NCI-H82 treated with DMSO at 0.1 percent for 48 hours (cell line): ENCODE measurements at regions not wholly inside any gene's neighbourhood (a gene's known extent, or its start where the extent isn't known, plus 50 kb on each side); places are given as distances from the start of the nearest gene placed in this dataset.
"Not testable (repeated sequence)": the region's sequence is repeated elsewhere in the genome, so short reads cannot be mapped to it uniquely, and the experiment has no call there.

Source experiments
- DNase-seq: peaks from one replicate; lab custom pipeline; 2025; ENCODE audit not compliant: unreplicated experiment; lab: John Stamatoyannopoulos, UW

GRCh38 chr5:87042554-87042953, 225.1 kb upstream of the RASA1 start:
- DNase-seq, result no peak

GRCh38 chr5:87048156-87048555, 219.5 kb upstream of the RASA1 start:
- no peak for DNase-seq

GRCh38 chr5:87049012-87049411, 218.7 kb upstream of the RASA1 start:
- not testable (repeated sequence) for DNase-seq

DNA sequence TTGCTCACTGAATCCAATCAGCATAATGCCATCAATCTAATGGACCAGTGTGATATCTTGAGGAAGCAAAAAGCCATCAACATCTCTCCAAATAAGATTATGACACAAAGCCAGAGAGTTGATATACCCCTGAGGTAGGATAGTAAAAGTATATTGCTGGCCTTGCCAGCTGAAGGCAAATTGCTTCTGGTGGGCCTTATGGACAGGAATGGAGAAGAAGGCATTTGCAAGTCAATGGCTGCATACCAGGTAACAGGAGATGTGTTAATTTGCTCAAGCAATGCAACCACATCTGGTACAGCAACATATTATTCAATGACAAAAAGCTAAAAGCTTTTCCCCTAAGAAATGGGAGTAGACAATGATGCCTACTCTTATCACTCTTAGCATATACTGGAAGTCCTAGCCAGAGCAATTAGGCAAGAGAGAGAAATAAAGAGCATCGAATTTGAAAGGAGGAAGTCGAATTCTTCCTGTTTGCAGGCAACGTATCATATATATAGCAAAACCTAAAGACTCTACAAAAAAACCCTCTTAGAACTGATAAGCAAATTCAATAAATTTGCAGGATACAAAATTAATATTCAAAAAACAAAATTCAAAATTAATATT, 216.1 kb upstream of the RASA1 start:
- DNase-seq, result no peak

GRCh38 chr5:87053146-87053545, 214.5 kb upstream of the RASA1 start:
- no peak for DNase-seq

DNA sequence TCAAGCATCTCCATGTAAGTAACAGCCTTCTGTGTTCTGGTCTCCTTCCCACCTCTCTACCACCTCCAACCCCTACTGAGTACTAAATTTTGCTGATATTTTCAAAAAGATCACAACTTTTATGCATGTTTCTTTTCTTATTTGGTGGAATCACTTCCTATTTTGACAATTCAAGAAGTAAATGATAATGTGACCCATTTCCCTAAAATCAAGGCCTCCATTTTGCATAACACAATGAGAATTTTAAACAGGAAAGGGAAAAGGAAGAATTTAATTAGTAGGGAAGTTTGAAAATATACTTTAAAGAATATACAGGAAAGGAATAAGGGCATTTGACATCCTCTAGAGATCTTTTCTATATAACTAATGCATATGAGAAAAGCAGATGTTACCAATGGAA, 212.9 kb upstream of the RASA1 start:
- DNase-seq, result no peak

- no peak for DNase-seq
These were observed 206.6 kb upstream of the RASA1 start for GRCh38 chr5:87061046-87061445.

- DNase-seq, result no peak
These were observed 198.4 kb upstream of the RASA1 start for GRCh38 chr5:87069311-87069710.

GRCh38 chr5:87069974-87070608, 197.6 kb upstream of the RASA1 start:
- no peak for DNase-seq

DNA sequence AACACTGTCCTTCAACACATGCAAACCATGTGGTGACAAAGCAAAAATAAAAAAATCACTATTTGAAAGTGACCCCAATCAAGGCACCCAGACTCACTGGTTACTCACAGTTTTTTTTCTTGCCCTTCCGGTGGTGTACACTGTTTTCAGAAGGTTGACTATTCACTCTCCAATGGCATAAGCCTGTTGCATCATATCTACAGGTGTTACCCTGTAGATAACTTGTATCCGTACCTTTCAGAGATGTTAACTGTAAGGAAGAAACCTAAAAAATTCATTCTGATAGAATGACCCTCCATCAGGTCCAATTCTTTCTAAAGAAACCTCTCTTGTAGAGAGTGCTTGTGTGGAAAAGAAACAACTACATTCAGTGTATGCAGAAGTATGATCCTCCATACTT, 193.6 kb upstream of the RASA1 start:
- DNase-seq, result no peak

GRCh38 chr5:87074934-87075541, 192.6 kb upstream of the RASA1 start:
- no peak for DNase-seq

DNA sequence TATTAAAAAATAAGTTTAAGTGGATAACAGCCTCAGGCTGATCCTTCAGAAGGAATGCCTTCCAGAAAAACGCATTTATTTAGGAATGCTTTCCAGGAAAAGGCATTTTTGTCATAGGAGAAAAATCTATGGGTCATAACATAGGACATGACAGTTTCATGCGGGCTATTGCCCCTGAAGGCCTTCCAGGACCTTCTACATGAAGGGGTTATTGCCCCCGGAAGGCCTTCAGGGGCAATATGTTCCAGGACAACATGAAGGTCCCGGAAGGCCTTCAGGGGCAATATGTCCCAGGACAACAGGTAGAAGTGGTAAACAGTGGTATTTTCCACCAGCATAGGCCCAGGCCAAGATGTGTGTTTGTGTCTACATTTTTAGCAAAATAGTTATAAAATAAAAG, 191.3 kb upstream of the RASA1 start:
- DNase-seq, result no peak

DNA sequence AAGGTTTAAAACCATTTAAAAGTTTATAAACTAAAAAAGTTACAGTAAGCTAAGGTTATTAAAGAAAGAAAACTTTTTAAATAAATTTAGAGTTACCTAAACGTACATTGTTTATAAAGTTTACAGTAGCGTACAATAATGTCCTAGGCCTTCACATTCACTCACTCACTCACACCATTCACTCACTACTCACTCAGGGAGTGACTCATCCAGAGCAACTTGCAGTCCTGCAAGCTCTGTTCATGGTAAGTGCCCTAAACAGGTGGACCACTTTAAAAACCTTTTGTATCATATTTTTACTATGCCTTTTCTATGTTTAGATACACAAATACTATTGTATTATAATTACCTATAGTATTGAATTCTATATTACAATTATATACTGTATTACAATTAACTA, 190.8 kb upstream of the RASA1 start:
- no peak for DNase-seq

- no peak for DNase-seq
These were observed 188.5 kb upstream of the RASA1 start for GRCh38 chr5:87079219-87079618.

DNA sequence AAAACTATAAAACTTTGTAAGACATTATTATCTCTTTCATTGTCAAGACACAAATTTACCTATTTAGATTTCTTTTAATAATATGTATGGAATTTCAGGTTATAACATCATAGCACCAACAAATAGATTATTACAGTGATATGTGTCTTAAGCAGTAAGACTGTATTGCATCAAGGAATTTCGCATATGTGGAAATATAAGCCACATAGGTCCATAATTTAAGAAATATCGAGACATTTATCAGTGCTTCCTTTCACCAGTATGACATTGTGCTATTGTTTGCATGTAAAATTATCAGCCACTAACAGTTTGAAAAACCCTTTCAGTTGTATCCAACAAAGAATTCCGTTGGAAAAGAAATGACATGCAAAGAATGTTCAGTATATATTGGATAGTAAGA, 186.7 kb upstream of the RASA1 start:
- DNase-seq, result no peak

- no peak for DNase-seq
These were observed 185.9 kb upstream of the RASA1 start for GRCh38 chr5:87081511-87082372.

DNA sequence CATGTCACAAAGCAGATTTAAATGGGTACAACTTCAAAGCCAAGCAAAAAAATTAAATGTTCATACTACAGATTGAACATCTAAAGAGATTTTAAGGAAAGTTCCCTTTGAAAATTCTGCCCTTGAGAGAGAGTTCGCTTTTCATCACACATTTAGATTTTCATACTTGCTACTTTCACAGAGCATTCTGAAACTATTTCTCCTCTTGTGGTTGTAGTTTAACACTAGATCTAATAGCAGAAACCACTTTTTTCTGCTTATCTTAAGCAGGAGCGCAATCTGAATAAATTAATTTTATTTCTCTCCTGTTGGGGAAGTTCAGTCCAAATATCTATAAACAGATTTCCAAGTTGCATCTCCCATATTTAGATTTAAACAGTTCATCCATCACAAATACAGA, 173.3 kb upstream of the RASA1 start:
- no peak for DNase-seq

- DNase-seq, result no peak
These were observed 172.8 kb upstream of the RASA1 start for GRCh38 chr5:87094833-87095232.

DNA sequence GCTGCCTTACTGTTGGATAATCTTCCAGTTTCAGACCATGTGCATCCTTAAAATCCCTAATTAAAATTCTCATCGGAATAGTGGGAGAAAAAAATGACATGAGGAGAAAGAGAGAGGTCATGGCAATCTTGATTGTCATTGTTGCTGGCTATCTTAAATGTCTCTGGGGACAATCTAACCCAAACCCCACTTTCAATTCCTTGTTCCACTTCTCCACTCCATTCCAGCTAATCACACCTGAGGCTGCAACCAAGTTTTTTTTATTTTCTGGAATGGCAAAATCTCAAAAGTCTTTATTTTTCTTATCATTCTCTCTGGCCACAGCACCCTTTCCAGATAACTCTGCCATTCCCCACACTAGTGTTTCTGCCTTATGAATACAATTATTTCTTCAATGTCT, 171.9 kb upstream of the RASA1 start:
- peak; percentile 44 for DNase-seq

DNA sequence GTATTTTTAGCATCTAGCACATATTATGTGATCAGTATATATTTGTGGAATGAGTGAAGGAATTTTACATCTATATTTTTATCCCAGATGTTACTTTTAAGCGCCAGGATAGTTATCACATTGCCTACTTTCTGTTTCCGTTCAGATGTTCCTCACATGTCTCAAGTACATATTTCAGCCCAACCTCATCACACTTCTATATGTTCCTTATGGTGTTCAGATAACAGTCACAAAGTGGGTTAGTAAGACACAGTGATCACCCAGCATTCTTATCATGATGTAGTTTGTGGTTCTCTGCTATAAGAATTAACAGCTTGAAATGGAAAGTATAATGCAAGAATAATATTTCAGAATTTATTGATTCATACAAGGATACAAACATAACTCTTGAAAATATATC, 170.0 kb upstream of the RASA1 start:
- no peak for DNase-seq

DNA sequence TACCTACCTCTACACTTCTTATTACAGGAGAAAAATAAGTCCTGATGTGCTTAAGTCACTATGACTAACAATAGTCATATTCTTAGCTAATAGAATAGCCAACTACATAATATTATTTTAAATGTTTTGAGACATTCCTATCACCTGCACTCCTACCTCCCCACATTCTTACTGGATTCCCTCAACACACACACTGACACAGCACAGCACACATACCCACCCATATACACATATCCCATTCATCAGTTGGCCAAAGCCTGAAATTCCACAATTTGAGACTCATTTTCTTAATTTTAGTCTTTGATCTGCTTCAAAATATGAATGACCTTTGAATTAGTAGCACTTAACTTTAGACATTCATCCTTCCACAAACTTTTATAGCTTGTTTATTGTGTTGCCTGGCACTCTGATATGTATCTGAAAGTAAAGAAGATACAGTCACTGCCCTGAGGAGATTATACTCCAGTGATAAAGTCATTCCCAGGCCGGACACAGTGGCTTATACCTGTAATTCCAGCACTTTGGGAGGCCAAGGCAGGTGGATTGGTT, 168.3 kb upstream of the RASA1 start:
- no peak for DNase-seq

DNA sequence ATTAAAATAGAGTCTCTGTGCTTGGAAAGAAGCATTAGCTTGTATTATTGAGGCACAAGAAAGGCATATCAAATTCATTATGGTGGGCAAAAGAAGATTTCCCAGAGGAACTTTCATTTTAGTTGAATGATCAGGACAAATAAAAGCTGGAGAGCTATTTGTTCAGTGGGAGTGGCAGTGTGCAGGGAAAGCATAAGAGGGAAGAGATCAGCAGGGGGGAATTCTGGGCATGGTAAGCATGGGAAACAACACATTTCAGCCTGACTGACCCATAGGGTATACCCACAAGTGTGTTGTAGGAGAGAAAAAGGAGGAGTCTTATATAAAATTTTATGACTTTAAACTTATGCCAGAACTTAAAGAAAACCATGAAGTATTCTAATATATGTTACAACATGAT, 167.7 kb upstream of the RASA1 start:
- DNase-seq, result no peak
